ENCODE measurements at regions not wholly inside any gene's neighbourhood (a gene's known extent, or its start where the extent isn't known, plus 50 kb on each side); places are given as distances from the start of the nearest gene placed in this dataset.
"Not testable (repeated sequence)": the region's sequence is repeated elsewhere in the genome, so short reads cannot be mapped to it uniquely, and the experiment has no call there.

- TF ChIP-seq POLR2A (IDR thresholded peaks at IDR 0.05; ENCODE audit: low read length); GATA1 (IDR thresholded peaks at IDR 0.05; ENCODE audit: low read depth, low read length): not testable (repeated sequence)
These were observed 280.3 kb upstream of the SGCG start for GRCh38 chr13:22900416-22900951.
